Large intestine (tissue), 3 donors: ENCODE measurements at regions not wholly inside any gene's neighbourhood (a gene's known extent, or its start where the extent isn't known, plus 50 kb on each side); places are given as distances from the start of the nearest gene placed in this dataset.
"Not testable (repeated sequence)": the region's sequence is repeated elsewhere in the genome, so short reads cannot be mapped to it uniquely, and the experiment has no call there.

ENCODE experiments used
- DNase-seq, 2 donors: peaks; one replicate each; pipeline versions ENCODE4 v3.0.0 to v3.0.0-alpha.2; 2013
- H3K27ac ChIP-seq: one replicate; pipeline ENCODE4 v1.5.1; 2013; ENCODE audit warnings: low read length
- H3K27me3 ChIP-seq: 2 replicates; pipeline ENCODE4 v1.6.1; 2013; ENCODE audit warnings: low read length; ENCODE audit not compliant: control insufficient read depth, insufficient read depth
- H3K36me3 ChIP-seq: 2 replicates; pipeline ENCODE4 v1.6.1; 2013; ENCODE audit warnings: low read length; ENCODE audit not compliant: control insufficient read depth, insufficient read depth
- H3K4me1 ChIP-seq: one replicate; pipeline ENCODE4 v1.6.1; 2013; ENCODE audit warnings: low read length; ENCODE audit not compliant: control insufficient read depth, insufficient read depth
- H3K4me3 ChIP-seq: one replicate; pipeline ENCODE4 v1.5.1; 2013; ENCODE audit warnings: low read length
- H3K9me3 ChIP-seq: one replicate; pipeline ENCODE4 v1.6.1; 2013; ENCODE audit warnings: mild to moderate bottlenecking, low read depth, low read length, moderate library complexity; ENCODE audit not compliant: control insufficient read depth
- WGBS: methylation state at CpG from one replicate; pipeline ENCODE4 v1.1.5; 2013; ENCODE audit warnings: low lambda C conversion rate; ENCODE audit not compliant: insufficient coverage; 5-methylcytosine and 5-hydroxymethylcytosine counted together

DNA sequence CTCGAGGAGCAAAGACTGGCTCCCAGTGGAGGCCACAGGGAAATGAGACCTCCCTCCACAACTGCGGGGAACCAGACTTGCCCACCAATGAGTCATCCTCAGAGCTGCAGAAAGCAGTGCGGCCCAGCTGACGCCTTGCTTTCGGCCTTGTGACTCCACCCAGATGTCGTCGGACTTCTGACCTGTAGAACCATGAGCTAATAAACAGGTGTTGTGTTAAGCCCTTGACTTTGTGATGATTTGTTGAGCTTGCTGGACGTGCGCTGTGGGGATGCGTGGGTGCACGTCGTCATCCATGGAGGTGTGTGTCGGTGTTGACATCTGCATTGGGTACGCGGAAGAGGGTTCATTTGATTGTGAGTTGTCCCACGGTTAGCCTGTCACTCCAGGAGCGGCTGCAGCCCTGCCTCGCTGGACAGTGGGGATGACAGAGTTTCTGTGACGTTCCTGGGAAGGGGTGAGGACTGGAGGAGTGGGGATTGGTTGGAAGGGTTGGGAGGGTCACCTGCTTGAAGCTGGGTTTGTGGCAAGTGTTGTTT is 154.1 kb downstream of the SH3BP4 start:
- Histone ChIP-seq H3K9me3 (no peaks in the 10 kb centered on the region), H3K27me3 (no peaks in the 10 kb centered on the region), H3K4me3 (no peak overlapping the region), H3K4me1 (no peaks in the 10 kb centered on the region), H3K27ac (no peak overlapping the region), H3K36me3 (no peaks in the 10 kb centered on the region)
- no CpG with 5 or more reads among the region's 19 CpGs for WGBS
- peak; percentile 37 to 65 for DNase-seq

GRCh38 chr2:235106874-235107639 is 155.2 kb downstream of the SH3BP4 start:
- Histone ChIP-seq H3K4me3 (no peak overlapping the region), H3K27ac (no peak overlapping the region), H3K9me3 (no peaks in the 10 kb centered on the region), H3K36me3 (no peaks in the 10 kb centered on the region), H3K4me1 (no peaks in the 10 kb centered on the region), H3K27me3 (no peaks in the 10 kb centered on the region)
- DNase-seq = peak; percentile 48 to 66
- no CpG with 5 or more reads among the region's 10 CpGs for WGBS

DNA sequence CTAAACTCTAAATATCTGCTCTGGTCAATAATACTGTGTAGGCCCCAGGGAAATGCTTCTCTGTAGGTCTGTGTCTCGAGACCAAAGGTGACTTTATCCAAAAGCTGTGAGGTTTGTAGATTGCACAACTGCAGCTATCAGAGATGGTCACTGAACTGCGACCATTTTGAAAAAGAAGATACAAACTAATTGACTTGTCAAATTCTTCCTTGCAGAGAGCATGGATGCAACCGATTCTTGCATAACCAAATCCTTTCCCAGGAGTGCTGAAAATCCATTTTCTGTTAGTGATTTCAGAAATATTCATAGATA is 155.8 kb downstream of the SH3BP4 start:
- WGBS = 40% methylated on average over 1 of the region's 3 CpGs
- no peak for DNase-seq

DNA sequence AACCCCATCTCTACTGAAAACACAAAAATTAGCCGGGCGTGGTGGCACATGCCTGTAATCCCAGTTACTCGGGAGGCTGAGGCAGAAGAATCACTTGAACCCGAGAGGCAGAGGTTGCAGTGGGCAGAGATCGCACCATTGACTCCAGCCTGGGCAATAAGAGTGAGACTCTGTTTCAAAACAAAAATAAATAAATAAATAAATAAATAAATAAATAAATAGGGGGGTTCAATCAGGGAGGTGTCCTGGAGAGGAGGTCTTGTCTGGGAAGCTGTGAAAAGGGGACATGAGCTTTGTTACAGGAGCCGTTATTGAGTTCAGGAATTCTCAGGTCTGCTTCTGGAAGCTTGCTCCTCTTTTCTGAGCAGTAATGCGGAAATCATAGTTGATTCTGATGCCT is 157.7 kb downstream of the SH3BP4 start:
- not testable (repeated sequence) for H3K27ac ChIP-seq, H3K4me1 ChIP-seq, DNase-seq, H3K36me3 ChIP-seq, H3K9me3 ChIP-seq, H3K4me3 ChIP-seq, H3K27me3 ChIP-seq
- 100% methylated on average over 1 of the region's 7 CpGs for WGBS

More for the DNA sequence above, 155.8 kb downstream of the SH3BP4 start:
- H3K36me3 ChIP-seq = no peaks in the 10 kb centered on the region
- no peaks in the 10 kb centered on the region for H3K9me3 ChIP-seq
- H3K27ac ChIP-seq = no peak overlapping the region
- H3K4me3 ChIP-seq = no peak overlapping the region
- H3K27me3 ChIP-seq = no peaks in the 10 kb centered on the region
- H3K4me1 ChIP-seq = no peaks in the 10 kb centered on the region

DNA sequence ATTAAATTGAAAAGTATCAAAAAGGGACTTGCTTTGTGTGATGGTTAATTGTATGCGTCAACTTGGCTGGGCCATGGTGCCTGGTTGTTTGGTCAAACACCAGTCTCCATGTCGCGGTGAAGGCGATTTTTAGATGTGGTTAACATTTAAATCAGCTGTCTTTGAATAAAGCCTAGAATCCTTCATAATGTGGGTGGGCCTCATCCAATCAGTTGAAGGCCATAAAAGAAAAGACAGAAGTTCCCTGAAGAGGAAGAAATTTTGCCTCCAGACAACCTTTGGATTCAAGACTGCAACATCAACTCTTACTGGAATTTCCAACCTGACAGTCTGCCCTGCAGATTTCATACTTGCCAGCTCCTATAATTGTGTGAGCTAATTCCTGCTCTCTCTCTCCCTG is 160.5 kb downstream of the SH3BP4 start:
- DNase-seq = no peak
- Histone ChIP-seq H3K36me3 (no peaks in the 10 kb centered on the region), H3K9me3 (no peaks in the 10 kb centered on the region), H3K27ac (no peak overlapping the region), H3K4me3 (no peak overlapping the region), H3K4me1 (no peaks in the 10 kb centered on the region), H3K27me3 (peaks cover 3% of the 10 kb centered on the region)
- no CpG with 5 or more reads among the region's 4 CpGs for WGBS

DNA sequence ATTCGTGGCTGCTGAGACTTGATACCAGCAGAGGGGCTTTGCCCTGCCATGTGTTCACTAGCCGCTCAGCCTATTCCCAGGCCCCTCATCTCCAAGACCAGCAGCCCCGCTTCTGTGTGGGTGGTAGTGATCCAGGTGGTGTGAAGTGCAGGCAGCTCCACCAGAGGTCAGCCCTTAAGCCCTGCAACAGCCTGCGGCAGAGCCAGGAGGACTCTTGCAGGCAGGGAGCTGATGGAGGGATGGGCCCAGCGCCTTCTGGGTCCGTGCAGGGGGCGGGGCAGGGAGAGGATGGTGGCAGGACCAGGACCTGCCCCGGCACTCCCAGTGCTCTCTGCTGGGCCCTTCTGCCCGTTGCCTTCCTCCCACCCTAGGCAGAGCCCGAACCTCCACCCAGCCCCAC is 162.0 kb downstream of the SH3BP4 start:
- no peaks in the 10 kb centered on the region for H3K9me3 ChIP-seq
- peaks cover 3% of the 10 kb centered on the region for H3K27me3 ChIP-seq
- H3K27ac ChIP-seq = no peak overlapping the region
- no CpG with 5 or more reads among the region's 10 CpGs for WGBS
- H3K4me1 ChIP-seq = no peaks in the 10 kb centered on the region
- no peak for DNase-seq
- no peaks in the 10 kb centered on the region for H3K36me3 ChIP-seq
- H3K4me3 ChIP-seq = no peak overlapping the region

- H3K36me3 ChIP-seq = no peaks in the 10 kb centered on the region
These were observed 162.5 kb downstream of the SH3BP4 start for GRCh38 chr2:235114286-235114685.

GRCh38 chr2:235115521-235115920 is 163.7 kb downstream of the SH3BP4 start:
- peaks cover 3% of the 10 kb centered on the region for H3K27me3 ChIP-seq
- no peaks in the 10 kb centered on the region for H3K9me3 ChIP-seq
- H3K36me3 ChIP-seq = no peaks in the 10 kb centered on the region
- no peak for DNase-seq
- 92% methylated on average over 2 of the region's 4 CpGs for WGBS
- no peak overlapping the region for H3K27ac ChIP-seq
- no peak overlapping the region for H3K4me3 ChIP-seq
- no peaks in the 10 kb centered on the region for H3K4me1 ChIP-seq

More at GRCh38 chr2:235114286-235114685, 162.5 kb downstream of the SH3BP4 start:
- H3K4me3 ChIP-seq = no peak overlapping the region
- H3K27ac ChIP-seq = no peak overlapping the region
- WGBS = 94% methylated on average over 3 of the region's 10 CpGs
- no peak for DNase-seq
- H3K27me3 ChIP-seq = peaks cover 3% of the 10 kb centered on the region
- no peaks in the 10 kb centered on the region for H3K4me1 ChIP-seq
- H3K9me3 ChIP-seq = no peaks in the 10 kb centered on the region

DNA sequence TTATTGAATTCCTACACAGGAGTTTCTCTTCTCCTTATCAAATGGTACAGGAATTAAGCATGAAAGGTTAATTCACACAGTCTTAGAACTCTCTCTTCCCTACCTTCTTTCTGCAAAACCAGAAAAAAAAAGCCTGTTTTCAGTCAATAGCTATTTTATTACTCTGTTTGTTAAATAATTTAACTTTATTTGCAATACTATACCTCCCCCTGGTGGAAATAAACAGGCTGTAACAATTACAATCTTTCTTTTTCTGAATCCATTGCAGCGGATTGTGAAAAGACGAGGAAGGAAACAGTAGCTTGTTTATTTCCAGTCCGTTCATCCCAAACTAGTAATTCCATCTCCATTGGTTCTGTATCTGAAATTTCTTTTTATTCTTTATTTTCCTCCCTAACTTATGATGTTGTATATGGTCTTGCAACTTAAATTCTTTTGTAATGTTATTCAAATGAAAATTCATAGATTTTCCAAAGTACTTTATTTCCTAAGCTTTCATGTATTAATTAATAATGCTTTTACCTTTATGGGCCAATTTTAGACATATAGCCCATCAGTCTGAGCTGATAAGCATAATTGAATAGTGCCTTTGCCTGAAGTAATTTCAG is 165.2 kb downstream of the SH3BP4 start:
- peak in 1 of 2 donors; percentile 21 for DNase-seq
- 6% methylated on average over 2 of the region's 3 CpGs for WGBS
- Histone ChIP-seq H3K4me3 (no peak overlapping the region), H3K27me3 (peaks cover 5% of the 10 kb centered on the region), H3K27ac (no peak overlapping the region), H3K9me3 (no peaks in the 10 kb centered on the region), H3K4me1 (no peaks in the 10 kb centered on the region), H3K36me3 (no peaks in the 10 kb centered on the region)

- H3K36me3 ChIP-seq = no peaks in the 10 kb centered on the region
- no peaks in the 10 kb centered on the region for H3K4me1 ChIP-seq
- DNase-seq = no peak
- H3K27ac ChIP-seq = no peak overlapping the region
- H3K27me3 ChIP-seq = no peaks in the 10 kb centered on the region
- WGBS = no CpG with 5 or more reads among the region's 3 CpGs
- H3K9me3 ChIP-seq = no peaks in the 10 kb centered on the region
- H3K4me3 ChIP-seq = no peak overlapping the region
These were observed 175.0 kb downstream of the SH3BP4 start for GRCh38 chr2:235126768-235127167.
